HL-60 (cell line): ENCODE measurements at regions not wholly inside any gene's neighbourhood (a gene's known extent, or its start where the extent isn't known, plus 50 kb on each side); places are given as distances from the start of the nearest gene placed in this dataset.

Experiments used
- CTCF ChIP-seq: IDR thresholded peaks from one replicate; pipeline ENCODE4 v1.5.1; 2011; ENCODE audit warnings: low read length, control low read depth, inconsistent platforms; ENCODE audit not compliant: insufficient read depth
- GABPA ChIP-seq: IDR thresholded peaks from 2 replicates; pipeline ENCODE4 v1.6.1; 2012; ENCODE audit warnings: low read depth
- REST ChIP-seq: IDR thresholded peaks from 2 replicates; pipeline ENCODE4 v1.6.1; 2012; ENCODE audit warnings: low read depth; ENCODE audit not compliant: insufficient replicate concordance

- no peak for TF ChIP-seq CTCF
- TF ChIP-seq GABPA, result no peak
- TF ChIP-seq REST, result no peak
Observed at GRCh38 chr1:58154256-58154655, 392.3 kb downstream of the OMA1 start.
